ENCODE measurements at regions not wholly inside any gene's neighbourhood (a gene's known extent, or its start where the extent isn't known, plus 50 kb on each side); places are given as distances from the start of the nearest gene placed in this dataset.

- TF ChIP-seq, protein P1, sequence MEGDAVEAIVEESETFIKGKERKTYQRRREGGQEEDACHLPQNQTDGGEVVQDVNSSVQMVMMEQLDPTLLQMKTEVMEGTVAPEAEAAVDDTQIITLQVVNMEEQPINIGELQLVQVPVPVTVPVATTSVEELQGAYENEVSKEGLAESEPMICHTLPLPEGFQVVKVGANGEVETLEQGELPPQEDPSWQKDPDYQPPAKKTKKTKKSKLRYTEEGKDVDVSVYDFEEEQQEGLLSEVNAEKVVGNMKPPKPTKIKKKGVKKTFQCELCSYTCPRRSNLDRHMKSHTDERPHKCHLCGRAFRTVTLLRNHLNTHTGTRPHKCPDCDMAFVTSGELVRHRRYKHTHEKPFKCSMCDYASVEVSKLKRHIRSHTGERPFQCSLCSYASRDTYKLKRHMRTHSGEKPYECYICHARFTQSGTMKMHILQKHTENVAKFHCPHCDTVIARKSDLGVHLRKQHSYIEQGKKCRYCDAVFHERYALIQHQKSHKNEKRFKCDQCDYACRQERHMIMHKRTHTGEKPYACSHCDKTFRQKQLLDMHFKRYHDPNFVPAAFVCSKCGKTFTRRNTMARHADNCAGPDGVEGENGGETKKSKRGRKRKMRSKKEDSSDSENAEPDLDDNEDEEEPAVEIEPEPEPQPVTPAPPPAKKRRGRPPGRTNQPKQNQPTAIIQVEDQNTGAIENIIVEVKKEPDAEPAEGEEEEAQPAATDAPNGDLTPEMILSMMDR (IDR thresholded peaks at IDR 0.05) = no peak
- no peak for TF ChIP-seq POLR2AphosphoS5 (IDR thresholded peaks at IDR 0.05)
Measured at GRCh38 chr10:3512263-3512662, 272.7 kb downstream of the KLF6 start.

Measured in stomach (tissue), 4 donors.